GM21528 (cell line): ENCODE measurements at regions not wholly inside any gene's neighbourhood (a gene's known extent, or its start where the extent isn't known, plus 50 kb on each side); places are given as distances from the start of the nearest gene placed in this dataset.

ENCODE experiments used
- ATAC-seq: cut with Tn5 transposase; IDR thresholded peaks from one replicate; pipeline ENCODE4 v1.9.1; 2021; ENCODE audit warnings: mild to moderate bottlenecking, moderate library complexity; ENCODE audit not compliant: unreplicated experiment, low FRiP score

DNA sequence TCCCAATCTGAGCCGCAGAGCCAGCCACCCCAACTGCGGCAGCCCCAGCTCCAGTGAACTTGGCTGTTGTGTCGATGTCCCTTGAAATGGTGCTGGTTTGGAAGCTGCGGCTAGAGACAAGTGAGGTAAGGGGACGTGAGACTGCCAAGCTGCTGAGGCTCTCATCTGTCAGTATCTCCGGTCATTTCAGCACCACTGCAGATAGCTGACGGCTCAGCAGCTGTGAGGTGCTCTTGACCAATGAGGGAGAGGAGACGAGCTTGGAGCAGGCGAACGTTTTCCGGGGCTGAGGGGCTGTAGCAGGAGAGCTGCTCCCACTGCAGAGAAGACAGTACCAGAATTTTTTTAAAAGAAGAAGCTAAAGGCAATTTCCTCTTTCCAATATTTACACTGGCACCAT lies 175.5 kb upstream of the CASK start:
- no peak for ATAC-seq

DNA sequence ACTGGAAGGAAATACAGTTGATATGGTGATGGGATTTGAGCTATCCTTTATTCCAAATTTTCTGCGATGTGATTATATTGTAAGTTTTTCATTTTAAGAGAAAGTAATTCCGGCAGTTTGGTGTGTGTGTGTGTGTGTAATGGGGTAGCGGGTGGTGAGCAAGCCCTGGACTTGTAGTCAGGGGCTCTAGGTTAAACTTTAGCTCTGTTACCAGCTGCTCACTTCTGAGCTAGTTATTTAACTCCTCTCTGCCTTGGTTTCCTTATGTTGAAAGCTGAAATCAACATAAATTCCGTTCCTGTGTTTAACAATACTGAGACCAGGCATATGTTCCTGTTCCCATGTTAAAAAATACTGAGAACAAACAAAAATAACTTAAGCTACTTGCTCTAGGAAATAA lies 174.1 kb upstream of the CASK start:
- ATAC-seq = no peak

DNA sequence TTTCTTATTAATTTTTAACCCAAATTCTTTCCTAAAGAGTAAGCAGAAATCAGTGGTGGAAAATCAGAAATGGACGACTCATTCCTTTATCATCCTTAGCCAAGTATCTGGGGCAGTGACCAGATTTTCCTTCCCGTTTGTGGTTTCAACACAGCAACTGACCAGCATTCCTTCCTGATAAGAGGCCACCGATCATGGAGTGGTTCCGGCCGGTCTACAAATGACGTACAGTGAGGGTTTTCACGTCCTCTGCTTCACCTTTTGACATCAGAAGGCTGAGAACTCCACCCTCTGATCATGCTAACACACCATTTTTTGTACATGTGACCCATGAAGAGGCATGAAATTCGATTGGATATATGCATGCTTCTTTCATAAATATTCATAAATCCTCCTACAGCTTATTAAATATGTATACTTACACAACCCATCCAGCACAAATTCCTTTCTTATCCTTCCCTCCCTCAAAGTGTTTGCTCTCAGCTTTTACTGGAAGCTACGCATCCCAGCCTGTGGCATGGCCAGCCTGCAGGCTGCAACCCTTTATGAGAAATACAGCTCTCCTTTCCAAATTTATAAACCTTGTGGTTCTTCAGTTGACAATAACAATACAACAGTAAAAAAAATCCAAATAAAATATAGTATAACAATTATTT lies 173.0 kb upstream of the CASK start:
- no peak for ATAC-seq

DNA sequence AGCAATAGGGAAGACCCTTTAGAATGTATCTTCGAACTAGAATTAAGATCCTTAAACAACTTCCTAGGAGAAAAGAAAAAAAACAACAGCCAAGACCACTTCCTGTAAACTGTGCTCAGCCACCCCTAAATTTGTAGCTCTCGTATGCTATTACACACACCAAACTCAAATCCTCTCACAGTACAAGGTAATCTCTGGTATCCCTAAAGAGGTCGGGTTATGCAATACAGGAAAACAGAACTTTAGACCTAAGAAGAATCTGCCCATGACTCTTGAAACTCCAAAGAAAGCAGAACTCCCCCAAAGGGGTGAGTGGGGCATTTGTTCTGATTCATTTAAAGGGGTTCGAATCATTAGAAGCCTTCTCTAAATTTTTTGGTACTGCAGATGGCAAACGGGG lies 170.9 kb upstream of the CASK start:
- no peak for ATAC-seq

DNA sequence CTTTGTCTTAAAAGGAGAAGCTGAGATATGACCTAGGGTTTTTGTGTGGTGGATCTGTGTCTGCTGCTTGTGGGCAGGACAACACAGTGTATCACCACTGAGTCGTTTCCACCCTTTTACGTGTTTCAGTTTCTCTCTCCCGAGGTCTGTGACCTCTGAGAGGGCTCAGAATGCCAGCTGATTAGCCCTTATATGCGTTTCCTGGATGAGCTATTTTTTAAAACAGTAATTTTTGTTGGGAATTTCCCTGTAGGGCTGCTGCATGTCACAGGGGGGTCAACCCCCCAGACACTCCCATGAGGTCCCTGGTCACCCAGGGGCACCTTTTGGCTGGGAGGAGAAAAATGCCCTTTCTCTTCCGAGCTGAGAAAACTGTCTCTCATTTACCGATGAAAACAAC lies 170.4 kb upstream of the CASK start:
- ATAC-seq = peak; percentile 66

DNA sequence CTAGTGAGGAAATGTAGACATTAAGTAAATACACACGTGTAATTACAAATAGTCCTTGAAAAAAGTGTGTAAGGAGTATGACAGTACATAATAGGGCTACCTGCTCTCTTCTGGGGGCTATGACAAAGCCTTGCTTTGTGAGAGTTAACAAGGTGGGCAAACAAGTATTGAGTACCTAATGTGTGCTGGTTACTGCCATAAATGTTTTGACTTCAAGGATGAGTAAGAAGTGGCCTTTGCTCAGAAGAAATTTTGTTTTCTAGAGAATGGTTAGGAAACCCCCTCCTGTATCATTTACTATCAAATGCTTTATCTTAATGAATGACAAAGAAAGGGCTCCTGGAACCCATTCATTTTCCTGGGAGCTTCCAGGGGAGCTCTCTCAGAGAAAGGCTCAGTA lies 167.0 kb upstream of the CASK start:
- ATAC-seq = no peak

DNA sequence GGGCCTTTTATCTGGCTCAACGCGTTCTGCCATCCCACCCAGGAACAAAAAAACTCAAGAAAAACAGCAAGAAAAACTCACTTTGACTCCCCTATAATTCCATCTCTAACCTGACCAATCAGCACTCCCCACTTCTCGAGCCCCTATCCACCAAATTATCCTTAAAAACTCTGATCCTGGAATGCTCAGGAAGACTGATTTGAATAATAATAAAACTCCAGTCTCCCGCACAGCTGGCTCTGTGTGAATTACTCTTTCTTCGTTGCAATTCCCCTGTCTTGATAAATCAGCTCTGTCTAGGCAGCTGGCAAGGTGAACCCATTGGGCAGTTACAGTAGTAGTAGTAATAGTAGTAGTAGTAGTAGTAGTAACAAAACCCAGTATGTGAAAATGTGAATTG lies 165.7 kb upstream of the CASK start:
- no peak for ATAC-seq

DNA sequence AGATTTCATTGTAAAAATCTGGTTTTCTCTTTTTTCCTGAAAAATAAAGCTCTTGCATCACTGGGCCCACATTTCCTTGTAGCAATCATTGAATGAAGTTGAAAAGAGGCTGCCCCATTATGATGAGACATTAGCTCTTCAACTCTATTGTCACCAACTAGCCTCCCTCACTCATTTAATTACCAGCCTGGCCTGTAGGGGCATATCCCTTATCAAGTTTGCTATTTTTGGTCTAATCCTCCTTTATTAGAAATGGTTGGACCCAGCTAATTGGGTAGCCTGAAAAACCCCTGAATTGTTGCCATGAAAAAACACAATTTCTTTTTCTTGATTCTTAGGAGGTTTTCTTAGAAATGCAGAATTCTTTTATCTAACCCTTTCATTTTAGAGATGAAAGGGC lies 164.6 kb upstream of the CASK start:
- no peak for ATAC-seq

DNA sequence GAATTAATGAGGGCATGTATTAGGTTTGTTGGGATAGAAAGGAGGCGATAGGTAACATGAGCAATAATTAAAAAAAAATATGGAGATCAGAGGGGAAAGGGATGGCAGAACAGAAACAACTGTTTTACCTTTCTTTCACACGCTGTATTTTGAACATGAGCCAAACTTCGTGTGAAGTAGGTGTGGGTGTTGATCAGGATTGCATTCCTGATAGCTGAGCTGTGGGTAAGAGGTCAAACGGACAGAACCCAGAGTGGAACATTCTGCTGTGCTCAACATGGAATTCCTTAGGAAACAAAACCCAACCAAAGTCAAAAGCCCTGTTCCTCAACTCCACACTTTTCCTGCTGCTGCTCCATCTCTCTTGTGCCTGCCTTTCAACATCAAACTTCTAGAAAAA lies 162.5 kb upstream of the CASK start:
- no peak for ATAC-seq

DNA sequence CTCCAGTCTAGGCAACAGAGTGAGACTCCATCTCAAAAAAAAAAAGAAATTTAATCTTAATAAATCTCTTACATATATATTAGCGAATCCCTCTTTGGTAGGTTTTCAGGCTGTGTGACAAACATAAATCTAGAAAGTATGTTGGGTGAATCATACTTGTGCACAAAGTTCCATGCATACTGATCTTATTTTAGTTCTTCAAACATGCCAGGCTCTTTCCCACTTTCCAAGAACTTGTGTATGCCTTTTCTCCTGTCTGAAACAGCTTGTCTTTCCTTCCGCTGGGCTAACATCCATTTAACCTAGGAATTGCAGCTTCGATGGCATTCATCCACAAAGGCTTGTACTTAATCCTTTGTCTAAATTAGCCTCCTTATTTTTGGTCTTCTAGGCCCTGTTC lies 156.6 kb upstream of the CASK start:
- no peak for ATAC-seq

DNA sequence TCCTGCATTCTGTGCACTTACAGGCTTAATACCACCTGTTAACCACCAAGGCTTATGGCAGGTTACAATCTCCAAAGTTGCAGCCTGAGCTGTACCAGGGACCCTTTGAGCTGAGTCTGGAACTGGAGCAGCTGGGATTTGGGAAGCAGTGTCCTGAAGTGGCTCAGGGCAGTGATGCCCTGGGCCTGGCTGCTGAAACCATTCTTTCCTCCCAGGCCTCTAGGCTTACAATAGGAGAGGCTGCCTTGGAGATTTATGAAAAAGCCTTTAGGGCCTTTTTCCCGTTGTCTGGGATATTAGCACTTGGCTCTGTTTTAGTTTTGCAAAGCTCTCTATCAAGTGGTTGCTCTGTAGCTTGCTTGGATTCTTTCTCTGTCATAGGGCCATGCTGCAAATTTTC lies 154.3 kb upstream of the CASK start:
- ATAC-seq = no peak

DNA sequence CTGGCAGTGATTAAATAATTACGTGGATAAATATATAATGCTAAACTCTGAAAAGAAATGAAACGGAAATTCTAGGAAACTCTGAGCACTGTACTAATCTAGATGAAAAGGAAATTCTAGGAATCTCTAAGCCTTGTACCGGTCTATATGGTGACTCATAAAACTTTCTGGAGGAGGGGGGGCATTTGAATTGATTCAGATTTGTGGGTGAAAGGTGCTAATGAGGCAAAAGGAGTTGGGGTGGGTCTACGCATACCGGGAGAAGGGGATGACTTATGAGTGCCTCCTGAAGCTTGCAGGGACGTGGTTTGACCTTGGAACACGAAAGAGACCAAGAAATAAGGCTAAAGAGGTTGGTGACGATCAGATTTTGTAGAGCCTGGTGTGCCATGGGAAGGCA lies 151.7 kb upstream of the CASK start:
- ATAC-seq = no peak

DNA sequence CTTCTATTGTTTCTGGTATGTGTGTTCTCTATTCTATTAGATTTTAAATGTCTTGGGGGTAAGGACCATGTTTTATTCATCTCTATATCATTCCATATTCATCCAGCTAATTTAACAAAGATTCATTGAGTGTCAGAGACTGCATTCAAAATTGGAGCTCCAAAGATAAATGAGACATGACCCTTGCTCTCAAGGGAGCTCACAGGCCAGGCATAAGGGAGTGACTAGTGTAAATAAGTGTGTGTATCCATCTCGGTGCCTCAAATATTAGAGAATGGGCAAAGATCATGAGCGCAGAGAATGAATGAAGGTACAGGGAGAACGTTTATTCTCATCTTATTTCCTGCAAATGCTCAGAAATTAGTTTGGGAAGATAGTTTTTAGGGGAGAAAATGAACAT lies 150.1 kb upstream of the CASK start:
- no peak for ATAC-seq

DNA sequence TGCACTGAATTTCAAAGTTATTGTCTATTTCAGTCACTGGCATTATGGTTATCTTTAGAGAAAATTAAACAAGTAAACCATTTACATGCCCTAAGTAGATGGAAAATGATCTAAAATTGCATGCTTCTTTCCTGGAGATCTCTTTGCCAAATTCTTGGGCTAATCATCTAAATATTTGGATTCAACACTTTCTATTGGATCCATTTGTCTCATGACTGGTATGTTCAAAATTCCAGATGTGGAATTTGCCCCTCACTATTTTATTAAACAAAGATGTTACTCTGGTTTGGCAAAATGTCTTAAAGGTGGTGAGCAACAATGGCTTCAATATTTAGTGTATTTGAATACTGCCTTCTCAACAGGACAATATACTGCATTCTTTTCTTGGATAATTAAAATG lies 147.5 kb upstream of the CASK start:
- no peak for ATAC-seq

DNA sequence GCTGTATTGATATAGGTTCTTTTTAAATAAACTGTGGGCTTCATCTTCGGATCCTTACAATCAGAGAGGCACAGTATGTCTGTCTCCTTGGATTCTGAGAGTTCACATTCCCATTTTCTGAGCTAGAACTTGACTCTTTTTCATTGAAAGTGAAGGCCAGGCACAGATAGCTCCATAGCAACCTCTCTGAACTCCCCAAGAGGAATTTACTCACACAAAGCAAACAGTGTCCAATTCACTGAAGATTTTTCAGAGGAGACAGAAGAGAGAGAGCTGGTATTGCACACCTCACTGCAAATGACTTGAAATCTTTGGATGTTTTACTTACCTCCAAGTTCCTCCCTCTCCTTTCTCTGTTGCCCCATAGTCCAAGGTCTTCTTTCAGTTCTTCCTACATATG lies 130.9 kb upstream of the CASK start:
- ATAC-seq = no peak

DNA sequence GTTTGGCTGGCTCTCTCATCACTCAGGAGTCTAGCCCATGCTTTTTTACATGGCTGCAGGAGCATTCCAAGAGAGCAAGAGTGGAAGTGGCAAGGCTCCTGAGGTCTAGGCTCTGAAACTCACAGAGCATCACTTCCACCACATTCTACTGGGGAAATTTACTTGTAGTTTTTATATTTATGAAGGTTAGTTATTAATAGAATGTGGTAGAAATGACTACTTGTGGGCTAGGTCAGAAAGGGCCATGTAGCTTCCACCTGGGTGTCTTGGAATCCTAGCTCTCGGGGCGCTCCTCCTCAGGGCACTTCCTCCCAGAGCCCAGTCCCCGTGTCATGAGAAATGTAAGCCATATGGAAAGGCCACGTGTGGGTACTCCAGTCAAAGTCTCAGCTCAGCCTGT lies 127.0 kb upstream of the CASK start:
- no peak for ATAC-seq

DNA sequence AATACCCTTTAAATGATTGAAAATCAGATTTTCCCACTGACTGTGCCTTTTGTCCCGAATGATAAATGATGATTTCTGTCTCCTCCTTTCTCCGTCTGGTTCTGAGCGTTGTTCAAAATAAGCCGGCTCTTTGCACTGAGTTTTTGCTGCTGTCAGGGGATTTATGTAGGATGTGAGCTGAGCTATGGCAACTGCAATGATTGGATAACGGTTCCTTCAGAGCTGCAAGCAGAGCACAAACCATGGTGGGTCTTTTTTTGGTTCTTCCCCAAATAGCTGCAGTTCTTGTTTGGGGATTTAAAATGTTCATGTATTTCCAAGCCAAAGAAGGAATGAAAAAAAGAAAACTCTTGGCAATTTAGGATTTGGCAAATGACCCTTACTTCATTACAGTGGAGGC lies 124.5 kb upstream of the CASK start:
- no peak for ATAC-seq

DNA sequence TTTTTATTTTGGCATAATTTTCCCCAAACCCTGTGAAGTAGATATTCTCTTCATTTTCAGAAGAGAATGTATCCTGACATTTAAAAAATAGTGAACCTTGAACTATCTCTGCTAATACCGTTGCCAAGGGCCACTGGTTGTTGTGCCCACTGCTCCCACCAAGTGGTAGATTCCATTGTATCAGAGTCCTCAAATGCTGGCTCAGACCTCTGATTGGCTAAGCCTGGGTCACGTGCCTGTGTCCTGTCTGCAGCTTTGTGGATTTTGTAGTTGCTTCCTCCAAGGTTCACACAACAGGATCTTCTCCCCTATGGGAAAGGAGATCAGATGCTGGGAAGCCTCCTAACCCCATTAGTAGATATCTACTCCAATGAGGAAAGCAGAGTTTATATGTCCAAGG lies 104.8 kb upstream of the CASK start:
- no peak for ATAC-seq

DNA sequence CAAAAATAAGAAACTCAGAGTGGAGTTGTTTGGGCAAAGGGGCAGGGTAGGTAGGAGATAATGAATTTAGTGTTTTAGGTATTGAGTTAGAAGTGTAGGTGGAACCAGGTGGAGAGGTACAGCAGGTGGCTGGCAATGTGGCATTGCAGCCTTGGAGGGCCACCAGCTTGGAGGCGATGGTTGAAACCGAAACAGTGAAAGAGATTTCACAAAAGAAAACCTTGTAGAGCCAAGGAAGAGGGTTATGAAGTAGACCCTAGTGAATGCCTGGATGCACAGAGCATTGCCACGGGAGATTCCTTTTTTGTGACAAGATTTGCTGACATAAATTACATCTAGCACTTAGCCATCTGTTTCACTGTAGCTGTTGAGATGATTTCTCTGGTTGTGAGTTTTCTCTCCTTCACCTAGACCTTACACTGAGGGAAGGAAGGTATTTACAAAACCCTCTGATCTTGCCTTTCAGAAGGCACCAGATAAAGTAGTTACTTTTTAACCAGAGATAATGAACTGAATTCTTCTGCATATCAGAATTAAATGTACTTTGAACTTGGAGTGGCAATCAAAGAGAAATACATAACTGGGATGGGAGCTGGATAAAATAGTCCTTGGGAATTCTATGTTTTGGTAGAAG lies 104.1 kb upstream of the CASK start:
- no peak for ATAC-seq

DNA sequence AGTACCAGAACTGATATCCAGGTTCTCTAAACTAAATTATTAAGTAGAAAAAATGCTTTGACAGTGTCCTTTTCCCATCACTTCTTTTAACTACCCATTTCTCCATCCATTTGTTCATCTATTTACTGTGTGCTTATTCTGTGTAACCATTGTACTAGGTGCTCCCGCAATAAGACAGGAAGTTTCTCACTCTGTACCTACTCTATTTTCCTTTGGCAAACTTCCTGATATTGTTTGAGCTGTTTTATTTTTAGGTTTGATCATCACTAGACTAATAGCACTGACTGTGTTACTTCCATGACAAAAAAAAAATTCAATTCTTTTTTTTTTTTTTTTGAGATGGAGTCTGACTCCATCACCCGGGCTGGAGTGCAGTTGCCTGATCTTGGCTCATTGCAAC lies 102.5 kb upstream of the CASK start:
- ATAC-seq = no peak

DNA sequence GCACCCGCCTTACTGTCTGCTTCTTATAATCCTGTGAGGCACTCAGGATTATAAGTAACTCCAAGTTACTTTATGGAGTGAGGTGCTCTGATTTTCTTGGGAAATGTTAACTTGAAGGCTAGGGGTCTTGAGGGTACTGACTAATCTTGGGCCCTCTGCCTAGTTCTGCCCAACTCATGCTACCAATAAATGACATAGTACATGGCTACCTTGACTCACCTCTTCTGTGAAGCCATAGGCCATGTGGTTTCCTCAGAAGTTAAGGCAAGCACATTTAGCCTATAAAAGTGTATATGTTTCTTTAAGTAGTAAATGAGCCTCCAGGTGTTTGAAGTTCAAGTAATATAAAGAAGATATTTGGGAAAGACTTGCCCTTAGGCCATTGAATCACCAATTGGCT lies 99.8 kb upstream of the CASK start:
- ATAC-seq = no peak

DNA sequence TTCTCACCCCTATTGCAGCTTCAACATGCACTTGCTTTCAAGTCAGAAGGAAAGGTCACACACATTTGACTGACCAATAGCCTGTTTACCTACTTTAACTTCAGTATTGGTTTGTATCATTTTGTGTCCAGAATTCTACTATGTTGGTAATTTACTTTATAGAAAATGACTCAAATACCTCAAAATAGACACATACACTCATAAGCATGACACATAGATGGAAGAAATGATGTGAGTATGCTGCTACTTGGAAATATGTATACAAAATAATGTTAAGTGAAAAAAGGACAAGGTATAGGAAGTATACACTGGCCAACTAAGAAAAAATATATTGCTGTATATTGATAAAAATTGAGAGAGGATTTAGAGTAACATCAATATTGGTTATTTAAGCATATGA lies 98.8 kb upstream of the CASK start:
- no peak for ATAC-seq

DNA sequence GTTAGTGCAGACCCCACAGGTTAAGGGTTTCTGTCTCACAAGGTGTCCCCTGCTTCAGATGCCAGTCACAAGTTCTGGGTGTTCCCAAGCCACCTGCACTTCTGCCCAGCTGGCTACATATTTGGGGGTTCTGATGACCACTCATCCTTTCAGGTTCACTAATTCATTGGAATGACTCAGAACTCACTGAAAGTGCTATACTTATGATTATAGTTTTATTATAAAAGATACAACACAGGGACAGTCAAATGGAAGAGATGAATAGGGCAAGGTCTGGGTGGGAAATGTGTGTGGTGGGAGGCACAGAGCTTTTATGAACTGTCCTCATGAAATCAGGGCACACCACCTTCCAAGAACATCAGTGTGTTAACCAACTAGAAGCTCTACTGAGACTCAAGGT lies 97.7 kb upstream of the CASK start:
- no peak for ATAC-seq
